Loucy (cell line): ENCODE measurements at regions not wholly inside any gene's neighbourhood (a gene's known extent, or its start where the extent isn't known, plus 50 kb on each side); places are given as distances from the start of the nearest gene placed in this dataset.

Experiments used
- H2AFZ ChIP-seq: fragments of 200-600 bp; sonication (generic); 2 replicates; pipeline ENCODE4 v1.6.0; 2016; ENCODE audit warnings: antibody characterized with exemption, mild to moderate bottlenecking, low read length, moderate library complexity
- H3F3A ChIP-seq: fragments of 200-600 bp; 2 replicates; pipeline ENCODE4 v1.6.0; 2016; ENCODE audit warnings: antibody characterized with exemption, low read depth, mild to moderate bottlenecking
- H3K27me3 ChIP-seq: fragments of 200-600 bp; sonication (generic); 2 replicates; pipeline ENCODE4 v1.6.1; 2014; ENCODE audit warnings: low read length, mild to moderate bottlenecking; ENCODE audit not compliant: insufficient read depth, poor library complexity, severe bottlenecking
- H3K36me3 ChIP-seq: fragments of 200-600 bp; sonication (generic); 2 replicates; pipeline ENCODE4 v1.6.1; 2016; ENCODE audit warnings: low read length; ENCODE audit not compliant: insufficient read depth
- H3K4me1 ChIP-seq: fragments of 200-600 bp; sonication (generic); 2 replicates; pipeline ENCODE4 v1.5.1; 2014; ENCODE audit warnings: low read length, mild to moderate bottlenecking; ENCODE audit not compliant: insufficient read depth, poor library complexity, severe bottlenecking
- H3K4me2 ChIP-seq: fragments of 200-600 bp; sonication (generic); 2 replicates; pipeline ENCODE4 v1.6.0; 2014; ENCODE audit warnings: antibody characterized with exemption, low read length, low read depth, mild to moderate bottlenecking; ENCODE audit not compliant: poor library complexity, severe bottlenecking
- H3K4me3 ChIP-seq: fragments of 200-600 bp; sonication (generic); 2 replicates; pipeline ENCODE4 v1.5.1; 2014; ENCODE audit warnings: low read length, mild to moderate bottlenecking, mixed read lengths; ENCODE audit not compliant: poor library complexity, severe bottlenecking
- H3K79me2 ChIP-seq: fragments of 200-600 bp; sonication (generic); 2 replicates; pipeline ENCODE4 v1.6.1; 2014; ENCODE audit warnings: low read length; ENCODE audit not compliant: insufficient read depth
- H3K9ac ChIP-seq: fragments of 200-600 bp; sonication (generic); 2 replicates; pipeline ENCODE4 v1.6.0; 2014; ENCODE audit warnings: mild to moderate bottlenecking, low read depth, low read length, moderate library complexity; ENCODE audit not compliant: poor library complexity, severe bottlenecking
- H3K9me2 ChIP-seq: fragments of 200-600 bp; sonication (generic); replicated peaks from 2 replicates; pipeline ENCODE4 v1.6.1; 2016; ENCODE audit warnings: low read depth, low read length, mixed read lengths
- H3K9me3 ChIP-seq: fragments of 200-600 bp; sonication (generic); 2 replicates; pipeline ENCODE4 v1.6.1; 2014; ENCODE audit warnings: mild to moderate bottlenecking, antibody characterized with exemption, low read length, low read depth; ENCODE audit not compliant: insufficient read depth
- H4K20me1 ChIP-seq: fragments of 200-600 bp; sonication (generic); 2 replicates; pipeline ENCODE4 v1.6.0; 2014; ENCODE audit warnings: antibody characterized with exemption, low read length, mild to moderate bottlenecking; ENCODE audit not compliant: insufficient read depth, poor library complexity, severe bottlenecking
- EZH2phosphoT487 ChIP-seq: fragments of 200-600 bp; IDR thresholded peaks from 2 replicates; pipeline ENCODE4 v1.6.1; 2018; ENCODE audit warnings: antibody characterized with exemption, mild to moderate bottlenecking, moderate library complexity, borderline replicate concordance
- TF ChIP-seq, protein P1 (sequence below): fragments of 200-600 bp; sonication (generic); conservative IDR thresholded peaks from 2 replicates; pipeline ENCODE4 v1.5.1; 2014; ENCODE audit warnings: mild to moderate bottlenecking, antibody characterized with exemption, low read length

GRCh38 chr13:90232291-90232690, 1115.2 kb upstream of the MIR17HG start:
- H2AFZ ChIP-seq: no peak overlapping the region
- TF ChIP-seq EZH2phosphoT487: no peak
- TF ChIP-seq, protein P1, sequence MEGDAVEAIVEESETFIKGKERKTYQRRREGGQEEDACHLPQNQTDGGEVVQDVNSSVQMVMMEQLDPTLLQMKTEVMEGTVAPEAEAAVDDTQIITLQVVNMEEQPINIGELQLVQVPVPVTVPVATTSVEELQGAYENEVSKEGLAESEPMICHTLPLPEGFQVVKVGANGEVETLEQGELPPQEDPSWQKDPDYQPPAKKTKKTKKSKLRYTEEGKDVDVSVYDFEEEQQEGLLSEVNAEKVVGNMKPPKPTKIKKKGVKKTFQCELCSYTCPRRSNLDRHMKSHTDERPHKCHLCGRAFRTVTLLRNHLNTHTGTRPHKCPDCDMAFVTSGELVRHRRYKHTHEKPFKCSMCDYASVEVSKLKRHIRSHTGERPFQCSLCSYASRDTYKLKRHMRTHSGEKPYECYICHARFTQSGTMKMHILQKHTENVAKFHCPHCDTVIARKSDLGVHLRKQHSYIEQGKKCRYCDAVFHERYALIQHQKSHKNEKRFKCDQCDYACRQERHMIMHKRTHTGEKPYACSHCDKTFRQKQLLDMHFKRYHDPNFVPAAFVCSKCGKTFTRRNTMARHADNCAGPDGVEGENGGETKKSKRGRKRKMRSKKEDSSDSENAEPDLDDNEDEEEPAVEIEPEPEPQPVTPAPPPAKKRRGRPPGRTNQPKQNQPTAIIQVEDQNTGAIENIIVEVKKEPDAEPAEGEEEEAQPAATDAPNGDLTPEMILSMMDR: no peak
- no peaks in the 10 kb centered on the region for H3F3A ChIP-seq
- H4K20me1 ChIP-seq: no peaks in the 10 kb centered on the region
- H3K36me3 ChIP-seq: no peaks in the 10 kb centered on the region
- H3K4me3 ChIP-seq: no peak overlapping the region
- H3K79me2 ChIP-seq: no peaks in the 10 kb centered on the region
- H3K27me3 ChIP-seq: no peaks in the 10 kb centered on the region
- no peaks in the 10 kb centered on the region for H3K9me2 ChIP-seq
- no peaks in the 10 kb centered on the region for H3K9me3 ChIP-seq
- H3K9ac ChIP-seq: no peak overlapping the region
- no peaks in the 10 kb centered on the region for H3K4me1 ChIP-seq
- H3K4me2 ChIP-seq: no peak overlapping the region

DNA sequence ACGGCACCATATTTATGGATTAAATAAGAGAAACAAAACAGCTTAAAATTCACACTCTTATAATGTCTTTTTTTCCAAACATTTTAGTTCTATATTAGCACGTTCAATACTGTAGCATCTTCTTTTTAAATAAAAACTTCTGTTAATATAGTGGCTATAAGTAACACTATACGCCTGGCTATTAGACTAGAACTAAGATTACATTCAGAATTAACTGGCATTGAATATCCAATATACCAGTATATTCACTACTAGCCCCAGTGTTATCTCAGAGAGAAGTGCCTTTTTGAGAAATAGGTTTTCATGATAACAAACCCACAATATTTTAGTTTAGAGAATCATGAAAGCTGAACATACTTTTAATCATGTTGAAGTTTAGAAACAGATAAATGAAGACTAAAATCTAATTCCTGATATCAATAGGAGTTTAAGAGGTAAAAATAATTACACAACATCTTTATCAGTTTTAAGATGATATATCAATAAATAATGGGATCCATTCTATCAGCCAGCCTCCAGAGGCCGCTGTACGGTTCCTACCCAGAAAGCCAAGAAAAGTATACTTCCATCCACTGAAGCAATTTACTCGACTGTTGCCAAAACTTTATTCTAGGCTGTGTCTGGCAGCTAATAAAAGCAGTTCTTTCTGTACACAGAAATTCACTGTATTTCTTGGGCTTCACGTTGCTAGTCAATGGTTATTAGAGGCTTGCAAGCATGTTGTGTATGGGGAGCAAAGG, 1113.4 kb upstream of the MIR17HG start:
- Histone ChIP-seq H3K79me2 (no peaks in the 10 kb centered on the region), H3K9ac (no peak overlapping the region), H3K4me3 (no peak overlapping the region), H3K27me3 (no peaks in the 10 kb centered on the region), H3F3A (no peaks in the 10 kb centered on the region), H4K20me1 (no peaks in the 10 kb centered on the region), H2AFZ (no peak overlapping the region), H3K9me3 (no peaks in the 10 kb centered on the region), H3K4me2 (no peak overlapping the region), H3K4me1 (no peaks in the 10 kb centered on the region), H3K36me3 (no peaks in the 10 kb centered on the region), H3K9me2 (no peaks in the 10 kb centered on the region)
- no peak for TF ChIP-seq EZH2phosphoT487
- TF ChIP-seq, protein P1: no peak

DNA sequence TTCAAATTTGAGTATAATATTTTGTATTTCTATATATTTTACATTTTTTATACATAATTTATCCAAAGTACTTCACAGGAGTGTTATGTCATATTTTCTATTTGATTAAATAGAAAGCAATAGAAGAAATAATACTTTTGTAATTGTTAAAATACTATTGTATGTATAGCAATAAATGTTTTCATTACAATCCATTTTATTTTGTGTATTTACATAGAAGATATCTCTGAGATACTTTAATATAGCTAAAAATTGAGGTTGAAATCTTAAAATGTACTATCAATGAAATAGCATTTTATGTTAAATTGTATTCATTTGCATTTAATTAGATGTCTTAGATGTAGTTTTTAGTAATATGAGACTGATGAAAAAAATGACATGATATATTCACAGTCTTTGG, 1109.6 kb upstream of the MIR17HG start:
- Histone ChIP-seq H3K4me2 (no peak overlapping the region), H4K20me1 (no peaks in the 10 kb centered on the region), H3K9me3 (no peaks in the 10 kb centered on the region), H3K4me3 (no peak overlapping the region), H3K27me3 (no peaks in the 10 kb centered on the region), H2AFZ (no peak overlapping the region), H3K36me3 (no peaks in the 10 kb centered on the region), H3K79me2 (no peaks in the 10 kb centered on the region), H3K9me2 (no peaks in the 10 kb centered on the region), H3K9ac (no peak overlapping the region), H3F3A (no peaks in the 10 kb centered on the region), H3K4me1 (no peaks in the 10 kb centered on the region)
- TF ChIP-seq, protein P1: no peak
- no peak for TF ChIP-seq EZH2phosphoT487
